GM12874 (cell line): ENCODE measurements at regions not wholly inside any gene's neighbourhood (a gene's known extent, or its start where the extent isn't known, plus 50 kb on each side); places are given as distances from the start of the nearest gene placed in this dataset.

Source experiments
- CTCF ChIP-seq: IDR thresholded peaks from 2 replicates; pipeline ENCODE4 v1.5.1; 2011; ENCODE audit warnings: low read depth, mild to moderate bottlenecking, control low read depth, low read length, moderate library complexity; ENCODE audit not compliant: insufficient read depth

GRCh38 chr4:57401586-57401985 is 291.4 kb upstream of the IGFBP7 start:
- no peak for TF ChIP-seq CTCF

GRCh38 chr4:57378766-57379165 is 268.6 kb upstream of the IGFBP7 start:
- no peak for TF ChIP-seq CTCF

GRCh38 chr4:57374866-57375595 is 264.8 kb upstream of the IGFBP7 start:
- TF ChIP-seq CTCF: no peak

- no peak for TF ChIP-seq CTCF
These were observed 263.8 kb upstream of the IGFBP7 start for GRCh38 chr4:57373991-57374390.

GRCh38 chr4:57371671-57372070 is 261.5 kb upstream of the IGFBP7 start:
- no peak for TF ChIP-seq CTCF

- TF ChIP-seq CTCF: no peak
These were observed 260.5 kb upstream of the IGFBP7 start for GRCh38 chr4:57370691-57371090.

GRCh38 chr4:57369446-57369845 is 259.3 kb upstream of the IGFBP7 start:
- TF ChIP-seq CTCF: no peak
